ENCODE measurements at regions not wholly inside any gene's neighbourhood (a gene's known extent, or its start where the extent isn't known, plus 50 kb on each side); places are given as distances from the start of the nearest gene placed in this dataset.

- DNase-seq (ENCODE audit: low spot score): no peak
Observed at GRCh38 chr20:6562111-6562510, 205.4 kb upstream of the BMP2 start.

- no peak for DNase-seq (ENCODE audit: low spot score)
Observed at GRCh38 chr20:6560978-6561377, 206.5 kb upstream of the BMP2 start.

- no peak for DNase-seq (ENCODE audit: low spot score)
Observed at GRCh38 chr20:6559791-6560190, 207.7 kb upstream of the BMP2 start.

GRCh38 chr20:6558341-6558740 is 209.1 kb upstream of the BMP2 start:
- DNase-seq (ENCODE audit: low spot score): no peak

DNA sequence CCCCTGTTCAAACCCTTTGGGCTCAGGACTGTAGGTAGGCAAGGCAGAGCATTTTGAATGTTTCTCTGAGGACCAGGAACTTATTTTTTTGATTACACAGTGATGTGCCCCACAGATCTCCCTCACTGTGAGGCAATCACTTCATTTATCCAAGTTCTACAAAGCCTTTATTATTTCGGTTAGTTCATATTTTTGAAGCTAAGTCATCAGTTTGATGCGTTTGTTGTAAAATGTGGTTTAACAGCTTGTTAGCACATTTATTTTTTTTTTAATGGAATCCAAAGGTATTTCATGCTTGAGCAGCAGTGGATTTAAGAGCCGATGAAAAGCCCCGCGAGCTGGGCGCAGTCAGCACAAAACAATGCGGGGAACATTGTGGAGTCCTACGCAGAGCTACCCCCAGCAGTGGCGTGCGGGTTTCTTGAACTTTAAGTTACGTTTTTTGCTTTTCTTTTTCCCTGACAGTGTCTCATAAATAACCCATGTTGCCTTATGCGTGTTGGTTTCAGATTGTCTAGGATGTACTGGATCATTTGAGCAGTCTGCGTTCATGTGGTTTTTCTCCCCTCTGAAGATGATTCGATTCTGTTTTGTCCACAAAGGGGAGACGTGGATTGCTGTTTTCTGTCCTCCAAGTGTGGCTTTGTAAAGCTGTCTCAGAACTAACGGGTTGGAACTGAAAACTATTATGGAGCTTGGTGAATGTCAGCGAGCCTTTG is 233.6 kb upstream of the BMP2 start:
- DNase-seq (ENCODE audit: low spot score): no peak

- DNase-seq (ENCODE audit: low spot score): no peak
Observed at GRCh38 chr20:6533351-6533750, 234.1 kb upstream of the BMP2 start.

- DNase-seq (ENCODE audit: low spot score): no peak
Observed at GRCh38 chr20:6530779-6531315, 236.6 kb upstream of the BMP2 start.

DNA sequence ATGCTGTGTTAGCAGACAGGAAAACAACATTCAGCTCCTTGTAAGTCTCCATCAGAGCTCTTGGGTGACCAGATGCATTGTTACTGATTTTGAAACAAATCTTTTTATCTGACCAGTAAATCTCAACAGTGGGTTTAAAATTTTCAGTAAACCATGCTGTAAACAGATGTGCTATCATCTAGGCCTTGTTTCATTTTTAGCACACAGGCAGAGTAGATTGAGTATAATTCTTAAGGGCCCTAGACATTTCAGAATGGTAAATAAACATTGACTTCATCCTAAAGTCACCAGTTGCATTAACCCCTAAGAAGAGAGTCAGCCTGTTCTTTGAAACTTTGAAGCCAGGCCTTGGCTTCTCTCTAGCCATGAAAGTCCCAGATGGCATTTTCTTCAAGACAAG is 237.2 kb upstream of the BMP2 start:
- no peak for DNase-seq (ENCODE audit: low spot score)

- DNase-seq (ENCODE audit: low spot score): no peak
Observed at GRCh38 chr20:6525447-6526303, 241.8 kb upstream of the BMP2 start.

GRCh38 chr20:6524305-6524704 is 243.2 kb upstream of the BMP2 start:
- no peak for DNase-seq (ENCODE audit: low spot score)

GRCh38 chr20:6519556-6519955 is 247.9 kb upstream of the BMP2 start:
- no peak for DNase-seq (ENCODE audit: low spot score)

GRCh38 chr20:6515261-6515660 is 252.2 kb upstream of the BMP2 start:
- DNase-seq (ENCODE audit: low spot score): no peak

GRCh38 chr20:6513599-6513998 is 253.9 kb upstream of the BMP2 start:
- no peak for DNase-seq (ENCODE audit: low spot score)

- DNase-seq (ENCODE audit: low spot score): no peak
Observed at GRCh38 chr20:6509374-6509773, 258.1 kb upstream of the BMP2 start.

DNA sequence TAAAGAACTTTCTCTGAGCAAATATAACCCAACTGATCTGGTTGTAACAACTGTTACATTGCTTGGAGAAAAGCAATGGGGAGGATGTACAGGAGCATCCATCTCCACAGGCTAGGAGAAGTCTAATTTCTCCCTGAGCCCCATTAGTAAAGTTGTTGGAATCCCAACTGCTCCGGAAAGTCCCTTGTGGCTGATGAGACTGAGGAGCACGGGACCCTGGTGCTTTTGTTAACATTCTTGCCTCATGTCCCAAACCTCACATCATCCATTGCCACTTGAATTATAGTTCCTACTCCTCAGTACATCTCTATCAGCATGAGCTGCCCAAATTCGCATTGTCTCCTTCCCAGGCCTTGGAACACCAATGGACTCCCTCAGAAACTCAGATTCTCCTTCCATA is 260.6 kb upstream of the BMP2 start:
- no peak for DNase-seq (ENCODE audit: low spot score)

- no peak for DNase-seq (ENCODE audit: low spot score)
Observed at GRCh38 chr20:6504826-6505225, 262.7 kb upstream of the BMP2 start.

DNA sequence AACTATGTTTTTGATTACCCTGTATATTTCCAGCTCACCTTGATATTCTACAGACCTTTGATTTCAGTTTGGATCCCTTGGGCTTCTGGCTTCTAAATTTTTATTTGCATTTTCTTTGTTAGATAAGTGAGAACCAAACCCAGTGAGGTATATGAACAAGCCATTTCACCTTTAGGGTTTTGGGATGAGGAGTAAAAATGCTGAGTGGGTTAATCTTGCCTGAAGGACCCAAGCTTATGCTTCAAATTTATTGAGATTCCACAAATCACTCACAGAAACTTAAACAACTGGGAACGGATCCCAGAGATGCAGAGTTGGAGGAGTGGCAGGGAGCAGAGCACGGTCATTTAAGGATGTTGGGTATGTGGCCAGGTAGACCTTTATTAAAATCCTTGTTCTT is 263.3 kb upstream of the BMP2 start:
- no peak for DNase-seq (ENCODE audit: low spot score)

- no peak for DNase-seq (ENCODE audit: low spot score)
Observed at GRCh38 chr20:6502999-6503398, 264.5 kb upstream of the BMP2 start.

- DNase-seq (ENCODE audit: low spot score): no peak
Observed at GRCh38 chr20:6502219-6502618, 265.3 kb upstream of the BMP2 start.

- DNase-seq (ENCODE audit: low spot score): no peak
Observed at GRCh38 chr20:6501061-6501460, 266.4 kb upstream of the BMP2 start.

DNA sequence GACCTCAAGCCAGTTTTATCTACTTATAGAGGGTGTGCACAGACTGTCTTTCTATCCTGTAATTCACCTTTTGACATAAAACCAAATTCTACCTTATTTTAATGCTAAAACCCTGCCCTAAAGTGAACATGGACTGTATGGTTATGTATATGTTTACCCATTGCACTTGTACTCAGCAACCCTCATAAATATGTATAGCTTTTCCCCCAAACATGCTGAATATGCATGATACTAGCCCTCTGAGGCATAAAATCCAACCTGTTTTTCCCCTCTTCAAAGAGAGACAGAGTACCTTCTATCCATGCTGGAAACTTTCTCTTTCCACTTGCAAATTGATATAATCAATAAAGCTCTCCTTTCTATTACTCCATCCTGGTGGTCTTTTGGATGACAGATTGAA is 267.9 kb upstream of the BMP2 start:
- no peak for DNase-seq (ENCODE audit: low spot score)

- DNase-seq (ENCODE audit: low spot score): no peak
Observed at GRCh38 chr20:6496874-6497273, 270.6 kb upstream of the BMP2 start.

DNA sequence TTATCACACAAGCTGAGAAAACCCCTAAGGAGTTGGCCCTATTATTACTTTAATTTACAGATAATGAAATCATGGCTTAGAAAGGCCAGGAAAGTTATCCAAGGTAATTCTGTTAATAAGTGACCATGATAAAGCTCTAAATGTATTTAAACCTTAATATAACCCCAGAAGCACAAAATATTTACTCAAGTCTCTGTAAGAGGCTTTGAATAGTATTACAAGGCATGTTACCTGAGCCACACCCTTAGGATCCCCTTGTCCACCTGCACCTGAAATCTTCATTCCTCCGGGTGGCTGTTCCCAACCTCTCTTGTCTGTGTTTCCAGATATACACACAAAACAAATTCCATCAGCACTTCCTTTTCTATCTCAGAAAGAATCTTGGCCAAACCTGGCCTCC is 271.6 kb upstream of the BMP2 start:
- no peak for DNase-seq (ENCODE audit: low spot score)

Measured in mucosa of gallbladder (tissue), 1 donor.